Keratinocyte (primary cell): ENCODE measurements at regions not wholly inside any gene's neighbourhood (a gene's known extent, or its start where the extent isn't known, plus 50 kb on each side); places are given as distances from the start of the nearest gene placed in this dataset.
A peak's percentile ranks its signal among the peaks of the same experiment; 100 is the strongest.

Experiments used
- DNase-seq: peaks from one replicate; pipeline ENCODE4 v3.0.0-alpha.2; 2011; ENCODE audit warnings: low read depth, missing footprints, low spot score
- FAIRE-seq: peaks from 2 replicates; lab custom pipeline; 2011; peaks lifted over from hg19 to GRCh38; lab: Jason Lieb, UNC
- H2AFZ ChIP-seq: 2 replicates; pipeline ENCODE4 v1.6.0; 2012; ENCODE audit warnings: low read length, control low read depth, inconsistent platforms; ENCODE audit not compliant: control insufficient read depth
- H3K27ac ChIP-seq: 2 replicates; pipeline ENCODE4 v1.5.1; 2011; ENCODE audit warnings: low read length; ENCODE audit not compliant: control insufficient read depth, insufficient read depth
- H3K27me3 ChIP-seq: 3 replicates; pipeline ENCODE4 v1.6.0; 2011; ENCODE audit warnings: low read length; ENCODE audit not compliant: control insufficient read depth, insufficient read depth; ENCODE audit errors: extremely low read depth
- H3K36me3 ChIP-seq, 2 experiments: 2 replicates in 1 of 2; 3 replicates in 1 of 2; pipeline ENCODE4 v1.5.1; 2011; ENCODE audit warnings: low read length in 2 of 2, mild to moderate bottlenecking in 1 of 2; ENCODE audit not compliant: control insufficient read depth in 2 of 2, insufficient read depth in 2 of 2; ENCODE audit errors: extremely low read depth in 1 of 2
- H3K4me1 ChIP-seq: 3 replicates; pipeline ENCODE4 v1.5.1; 2011; ENCODE audit warnings: low read length; ENCODE audit not compliant: control insufficient read depth, insufficient read depth; ENCODE audit errors: extremely low read depth
- H3K4me2 ChIP-seq: 3 replicates; pipeline ENCODE4 v1.6.0; 2011; ENCODE audit warnings: low read depth, low read length; ENCODE audit not compliant: control insufficient read depth, insufficient read depth; ENCODE audit errors: extremely low read depth
- H3K4me3 ChIP-seq, 3 experiments: fragments of 200-600 bp in 1 of 3; sonication (generic) in 1 of 3; 2 replicates in 2 of 3; 3 replicates in 1 of 3; pipeline ENCODE4 v1.5.1; 2011 to 2016; ENCODE audit warnings: low read length in 3 of 3, mild to moderate bottlenecking in 3 of 3, control low read depth in 2 of 3, inconsistent platforms in 1 of 3, low read depth in 1 of 3, mixed read lengths in 1 of 3, mixed run types in 1 of 3, moderate library complexity in 1 of 3; ENCODE audit not compliant: control insufficient read depth in 2 of 3, insufficient read depth in 2 of 3; ENCODE audit errors: extremely low read depth in 1 of 3
- H3K79me2 ChIP-seq: 2 replicates; pipeline ENCODE4 v1.6.0; 2012; ENCODE audit warnings: low read length; ENCODE audit not compliant: control insufficient read depth, insufficient read depth
- H3K9ac ChIP-seq: 3 replicates; pipeline ENCODE4 v1.6.0; 2011; ENCODE audit warnings: low read length; ENCODE audit not compliant: control insufficient read depth, insufficient read depth; ENCODE audit errors: extremely low read depth
- H3K9me1 ChIP-seq: 3 replicates; pipeline ENCODE4 v1.6.0; 2011; ENCODE audit warnings: low read length; ENCODE audit not compliant: control insufficient read depth, insufficient read depth; ENCODE audit errors: extremely low read depth
- H3K9me3 ChIP-seq: 2 replicates; pipeline ENCODE4 v1.5.1; 2012; ENCODE audit warnings: low read depth, low read length; ENCODE audit not compliant: control insufficient read depth
- H4K20me1 ChIP-seq: 3 replicates; pipeline ENCODE4 v1.6.0; 2011; ENCODE audit warnings: low read length; ENCODE audit not compliant: control insufficient read depth, insufficient read depth; ENCODE audit errors: extremely low read depth
- CTCF ChIP-seq, 3 experiments: IDR thresholded peaks in 1 of 3; conservative IDR thresholded peaks in 1 of 3; optimal IDR thresholded peaks in 1 of 3; 2 replicates in 2 of 3; 3 replicates in 1 of 3; pipeline versions ENCODE3 to v1.5.1; 2011; ENCODE audit warnings: low read length in 3 of 3, mild to moderate bottlenecking in 3 of 3, moderate library complexity in 2 of 3, control low read depth in 1 of 3, inconsistent platforms in 1 of 3; ENCODE audit not compliant: insufficient read depth in 2 of 3; ENCODE audit errors: extremely low read depth in 1 of 3
- EZH2 ChIP-seq: IDR thresholded peaks from one replicate; pipeline ENCODE4 v1.6.1; 2012; ENCODE audit warnings: inconsistent platforms, mild to moderate bottlenecking, low read length, moderate library complexity
- dilution Hi-C: fragments of 300-500 bp; cut with MboI; formaldehyde crosslinking; loops from one replicate; pipeline ENCODE4 v1.7.0; 2020; ENCODE audit warnings: low sequenced_read_pairs; ENCODE audit not compliant: extremely low pct_ligation_motif_present

- no peaks in the 10 kb centered on the region for H3K4me1 ChIP-seq
- no peaks in the 10 kb centered on the region for H3K79me2 ChIP-seq
- FAIRE-seq (no peak), DNase-seq (no peak)
- no peak overlapping the region for H3K27ac ChIP-seq
- dilution Hi-C loops = no loop called here
- no peak overlapping the region for H3K4me3 ChIP-seq
- H3K4me2 ChIP-seq = no peak overlapping the region
- TF ChIP-seq CTCF (optimal IDR thresholded peaks at IDR 0.05 in 1 of 3, IDR thresholded peaks at IDR 0.05 in 1 of 3, conservative IDR thresholded peaks at IDR 0.05 in 1 of 3; ENCODE audit: extremely low read depth in 1 of 3, insufficient read depth in 2 of 3, low read length in 3 of 3) (no peak), EZH2 (no peak)
- no peak overlapping the region for H2AFZ ChIP-seq
- no peaks in the 10 kb centered on the region for H4K20me1 ChIP-seq
- no peaks in the 10 kb centered on the region for H3K36me3 ChIP-seq
- H3K27me3 ChIP-seq = peaks cover 16% of the 10 kb centered on the region
- no peaks in the 10 kb centered on the region for H3K9me1 ChIP-seq
- H3K9me3 ChIP-seq = no peaks in the 10 kb centered on the region
- H3K9ac ChIP-seq = no peak overlapping the region
Measured at GRCh38 chr3:124094496-124094895, 102.6 kb upstream of the ROPN1 start.

GRCh38 chr3:124097362-124098131 lies 105.6 kb upstream of the ROPN1 start:
- no peak overlapping the region for H3K4me3 ChIP-seq
- dilution Hi-C loops = no loop called here
- H3K9me1 ChIP-seq = no peaks in the 10 kb centered on the region
- H3K79me2 ChIP-seq = no peaks in the 10 kb centered on the region
- H3K36me3 ChIP-seq = no peaks in the 10 kb centered on the region
- H4K20me1 ChIP-seq = no peaks in the 10 kb centered on the region
- DNase-seq (no peak), FAIRE-seq (peak; percentile 41)
- no peak overlapping the region for H3K27ac ChIP-seq
- no peaks in the 10 kb centered on the region for H3K4me1 ChIP-seq
- H3K27me3 ChIP-seq = peaks cover 8% of the 10 kb centered on the region
- no peaks in the 10 kb centered on the region for H3K9me3 ChIP-seq
- TF ChIP-seq CTCF (optimal IDR thresholded peaks at IDR 0.05 in 1 of 3, IDR thresholded peaks at IDR 0.05 in 1 of 3, conservative IDR thresholded peaks at IDR 0.05 in 1 of 3; ENCODE audit: extremely low read depth in 1 of 3, insufficient read depth in 2 of 3, low read length in 3 of 3) (no peak), EZH2 (no peak)
- H3K4me2 ChIP-seq = no peak overlapping the region
- H2AFZ ChIP-seq = no peak overlapping the region
- H3K9ac ChIP-seq = no peak overlapping the region
